Endothelial cell of umbilical vein (primary cell): ENCODE measurements at regions not wholly inside any gene's neighbourhood (a gene's known extent, or its start where the extent isn't known, plus 50 kb on each side); places are given as distances from the start of the nearest gene placed in this dataset.

Experiments
- BruUV-seq: library from RNA; stranded (reverse); fragments of 400-500 nt; replicated peaks from 2 replicates; lab custom pipeline; 2021; lab: Mats Ljungman, UMichigan
- CTCF ChIA-PET: fragments of 300-600, 350-600 bp; sonication (Branson Sonifier 250); formaldehyde crosslinking; loops from one replicate; lab custom pipeline; 2021; ENCODE audit warnings: antibody characterized with exemption, inconsistent platforms; lab: Charles Lee
- POLR2A ChIA-PET: fragments of 300-600, 350-600 bp; sonication (Branson Sonifier 250); formaldehyde crosslinking; loops from one replicate; lab custom pipeline; 2021; ENCODE audit warnings: antibody characterized with exemption, inconsistent platforms; lab: Charles Lee
- DNase-seq: peaks from one replicate; pipeline ENCODE4 v3.0.0-alpha.2; 2011; ENCODE audit warnings: low read depth, low spot score
- FAIRE-seq: peaks from 2 replicates; lab custom pipeline; 2011; peaks lifted over from hg19 to GRCh38; lab: Jason Lieb, UNC
- H2AFZ ChIP-seq: 2 replicates; pipeline ENCODE4 v1.6.0; 2012; ENCODE audit warnings: low read depth, low read length, control low read depth, inconsistent platforms
- H3K27ac ChIP-seq: 2 replicates; pipeline ENCODE4 v1.5.1; 2011; ENCODE audit warnings: low read depth, mild to moderate bottlenecking, control low read depth, low read length, moderate library complexity; ENCODE audit not compliant: insufficient read depth
- H3K27me3 ChIP-seq, 2 experiments: 2 replicates each; pipeline versions ENCODE4 v1.6.0 to v1.6.1; 2011; ENCODE audit warnings: low read length in 2 of 2, mixed read lengths in 1 of 2; ENCODE audit not compliant: control insufficient read depth in 2 of 2, insufficient read depth in 2 of 2
- H3K36me3 ChIP-seq, 2 experiments: 2 replicates in 1 of 2; 3 replicates in 1 of 2; pipeline ENCODE4 v1.5.1; 2011; ENCODE audit warnings: low read length in 2 of 2, mild to moderate bottlenecking in 1 of 2, moderate library complexity in 1 of 2; ENCODE audit not compliant: control insufficient read depth in 2 of 2, insufficient read depth in 2 of 2; ENCODE audit errors: extremely low read depth in 1 of 2
- H3K4me1 ChIP-seq: 3 replicates; pipeline ENCODE4 v1.5.1; 2011; ENCODE audit warnings: mild to moderate bottlenecking, low read length; ENCODE audit not compliant: control insufficient read depth, insufficient read depth; ENCODE audit errors: extremely low read depth
- H3K4me2 ChIP-seq: 2 replicates; pipeline ENCODE4 v1.6.1; 2011; ENCODE audit warnings: low read length, control low read depth, mixed read lengths; ENCODE audit not compliant: insufficient read depth
- H3K4me3 ChIP-seq, 3 experiments: fragments of 200-600 bp in 1 of 3; sonication (generic), shearing (Covaris generic) in 1 of 3; replicated peaks in 1 of 3; 2 replicates each; pipeline ENCODE4 v1.5.1; 2011 to 2016; ENCODE audit warnings: control low read depth in 3 of 3, low read length in 3 of 3, mild to moderate bottlenecking in 2 of 3, inconsistent platforms in 1 of 3, low read depth in 1 of 3, moderate library complexity in 1 of 3; ENCODE audit not compliant: insufficient read depth in 1 of 3
- H3K79me2 ChIP-seq: 2 replicates; pipeline ENCODE4 v1.6.0; 2012; ENCODE audit warnings: low read length, inconsistent platforms; ENCODE audit not compliant: control insufficient read depth, insufficient read depth
- H3K9ac ChIP-seq: replicated peaks from 2 replicates; pipeline ENCODE3; 2011; ENCODE audit warnings: low read length, control low read depth; ENCODE audit not compliant: insufficient read depth; ENCODE audit errors: extremely low read depth
- H3K9me1 ChIP-seq: replicated peaks from 3 replicates; pipeline ENCODE4 v1.6.0; 2011; ENCODE audit warnings: mild to moderate bottlenecking, low read length; ENCODE audit not compliant: control insufficient read depth, insufficient read depth; ENCODE audit errors: extremely low read depth
- H3K9me3 ChIP-seq: replicated peaks from 2 replicates; pipeline ENCODE4 v1.5.1; 2012; ENCODE audit warnings: low read length, inconsistent platforms; ENCODE audit not compliant: control insufficient read depth, insufficient read depth
- H4K20me1 ChIP-seq: replicated peaks from 2 replicates; pipeline ENCODE3; 2011; ENCODE audit warnings: mild to moderate bottlenecking, low read length; ENCODE audit not compliant: control insufficient read depth, insufficient read depth; ENCODE audit errors: extremely low read depth
- EZH2 ChIP-seq: IDR thresholded peaks from 2 replicates; pipeline ENCODE4 v1.6.1; 2012; ENCODE audit warnings: borderline replicate concordance, low read depth, mild to moderate bottlenecking, moderate library complexity, low read length, inconsistent platforms; ENCODE audit not compliant: severe bottlenecking
- FOS ChIP-seq: IDR thresholded peaks from 2 replicates; pipeline ENCODE4 v1.6.1; 2011; ENCODE audit warnings: mild to moderate bottlenecking, low read length, moderate library complexity, borderline replicate concordance; ENCODE audit not compliant: insufficient read depth
- GATA2 ChIP-seq: IDR thresholded peaks from 2 replicates; pipeline ENCODE4 v1.7.0; 2011; ENCODE audit warnings: low read depth, mild to moderate bottlenecking, moderate library complexity, mixed read lengths, low read length; ENCODE audit not compliant: insufficient read length, insufficient read depth
- JUN ChIP-seq: IDR thresholded peaks from 2 replicates; pipeline ENCODE4 v1.6.1; 2011; ENCODE audit warnings: borderline replicate concordance, low read depth; ENCODE audit not compliant: insufficient read length, insufficient read depth
- MAX ChIP-seq: IDR thresholded peaks from 2 replicates; pipeline ENCODE4 v1.6.1; 2011; ENCODE audit not compliant: insufficient read depth, insufficient read length
- MYC ChIP-seq: IDR thresholded peaks from one replicate; pipeline ENCODE4 v1.6.1; 2011; ENCODE audit warnings: mild to moderate bottlenecking, low read depth, low read length
- POLR2A ChIP-seq: IDR thresholded peaks from 2 replicates; pipeline ENCODE4 v1.6.1; 2012; ENCODE audit warnings: low read depth, mild to moderate bottlenecking, control low read depth, low read length
- POLR2AphosphoS5 ChIP-seq: IDR thresholded peaks from 2 replicates; pipeline ENCODE4 v1.6.1; 2012; ENCODE audit warnings: low read depth, mild to moderate bottlenecking, control low read depth, low read length, moderate library complexity; ENCODE audit not compliant: insufficient read depth
- dilution Hi-C: fragments of 300-500 bp; cut with MboI; formaldehyde crosslinking; loops from one replicate; pipeline ENCODE4 v1.15.0; 2019; ENCODE audit warnings: low sequenced_read_pairs; ENCODE audit not compliant: extremely low pct_ligation_motif_present
- intact Hi-C: fragments of 100-400 bp; cut with micrococcal nuclease; formaldehyde crosslinking; loops from one replicate; pipeline ENCODE4 v1.10.0; 2022
- TF ChIP-seq, protein P1 (sequence below), 2 donors: IDR thresholded peaks; 1 replicate in 1 of 2; 2 replicates in 1 of 2; pipeline ENCODE4 v1.5.1; 2011; ENCODE audit warnings: low read length in 2 of 2, mild to moderate bottlenecking in 2 of 2, moderate library complexity in 2 of 2, control low read depth in 1 of 2, inconsistent platforms in 1 of 2, low read depth in 1 of 2; ENCODE audit not compliant: insufficient read depth in 1 of 2; ENCODE audit errors: extremely low read depth in 1 of 2

GRCh38 chr1:208344202-208344857 lies 100.1 kb upstream of the PLXNA2 start:
- no peak overlapping the region for H3K9ac ChIP-seq
- no peaks in the 10 kb centered on the region for H3K9me1 ChIP-seq
- DNase-seq (no peak), FAIRE-seq (no peak)
- no peaks in the 10 kb centered on the region for H3K4me1 ChIP-seq
- H3K4me2 ChIP-seq: no peak overlapping the region
- H3K4me3 ChIP-seq: no peak overlapping the region
- H3K27ac ChIP-seq: no peak overlapping the region
- ChIA-PET CTCF (interaction anchor here (1.1 kb wide), 1 partner anchor 10 kb away, joined by 4 read pairs; no protein-coding TSS in a partner anchor), POLR2A (no interaction called here)
- intact Hi-C loops: no loop called here
- no peaks in the 10 kb centered on the region for H3K79me2 ChIP-seq
- BruUV-seq: no TSS peak
- no peak overlapping the region for H2AFZ ChIP-seq
- H3K27me3 ChIP-seq: no peaks in the 10 kb centered on the region
- H3K36me3 ChIP-seq: no peaks in the 10 kb centered on the region
- no peak for TF ChIP-seq GATA2
- no peak for TF ChIP-seq MAX
- no peak for TF ChIP-seq EZH2
- no peak for TF ChIP-seq POLR2A
- TF ChIP-seq JUN: no peak
- no peak for TF ChIP-seq MYC
- TF ChIP-seq, protein P1, sequence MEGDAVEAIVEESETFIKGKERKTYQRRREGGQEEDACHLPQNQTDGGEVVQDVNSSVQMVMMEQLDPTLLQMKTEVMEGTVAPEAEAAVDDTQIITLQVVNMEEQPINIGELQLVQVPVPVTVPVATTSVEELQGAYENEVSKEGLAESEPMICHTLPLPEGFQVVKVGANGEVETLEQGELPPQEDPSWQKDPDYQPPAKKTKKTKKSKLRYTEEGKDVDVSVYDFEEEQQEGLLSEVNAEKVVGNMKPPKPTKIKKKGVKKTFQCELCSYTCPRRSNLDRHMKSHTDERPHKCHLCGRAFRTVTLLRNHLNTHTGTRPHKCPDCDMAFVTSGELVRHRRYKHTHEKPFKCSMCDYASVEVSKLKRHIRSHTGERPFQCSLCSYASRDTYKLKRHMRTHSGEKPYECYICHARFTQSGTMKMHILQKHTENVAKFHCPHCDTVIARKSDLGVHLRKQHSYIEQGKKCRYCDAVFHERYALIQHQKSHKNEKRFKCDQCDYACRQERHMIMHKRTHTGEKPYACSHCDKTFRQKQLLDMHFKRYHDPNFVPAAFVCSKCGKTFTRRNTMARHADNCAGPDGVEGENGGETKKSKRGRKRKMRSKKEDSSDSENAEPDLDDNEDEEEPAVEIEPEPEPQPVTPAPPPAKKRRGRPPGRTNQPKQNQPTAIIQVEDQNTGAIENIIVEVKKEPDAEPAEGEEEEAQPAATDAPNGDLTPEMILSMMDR (IDR thresholded peaks at IDR 0.05; ENCODE audit: extremely low read depth in 1 of 2, insufficient read depth in 1 of 2, low read depth in 1 of 2, low read length in 2 of 2): no peak
- TF ChIP-seq POLR2AphosphoS5: no peak
- TF ChIP-seq FOS: no peak
- H3K9me3 ChIP-seq: no peaks in the 10 kb centered on the region
- no peaks in the 10 kb centered on the region for H4K20me1 ChIP-seq
- dilution Hi-C loops: no loop called here
